SK-N-SH treated with all-trans-retinoic acid at 6 μM for 48 hours (cell line): ENCODE measurements at regions not wholly inside any gene's neighbourhood (a gene's known extent, or its start where the extent isn't known, plus 50 kb on each side); places are given as distances from the start of the nearest gene placed in this dataset.

Source experiments
- ATAC-seq: fragments of 200-7000 bp; cut with Tn5 transposase; 3 replicates; pipeline ENCODE4 v1.9.1; 2020; ENCODE audit warnings: mild to moderate bottlenecking, moderate library complexity
- ARNTL ChIP-seq: fragments of 450-650 bp; formaldehyde crosslinking; IDR thresholded peaks from 2 replicates; pipeline ENCODE4 v1.5.0; 2020; ENCODE audit warnings: low read depth, mild to moderate bottlenecking, moderate library complexity, borderline replicate concordance
- BACH2 ChIP-seq: fragments of 250-450 bp; sonication (Bioruptor Pico); IDR thresholded peaks from 2 replicates; pipeline ENCODE4 v1.9.0; 2021; ENCODE audit warnings: mild to moderate bottlenecking, borderline replicate concordance
- CREB5 ChIP-seq: fragments of 250-450 bp; sonication (Bioruptor Pico); IDR thresholded peaks from 2 replicates; pipeline ENCODE4 v1.5.1; 2020; ENCODE audit warnings: low read depth, mild to moderate bottlenecking, moderate library complexity
- CSDC2 ChIP-seq: fragments of 250-450 bp; sonication (Bioruptor Pico); IDR thresholded peaks from 2 replicates; pipeline ENCODE4 v1.5.0; 2020; ENCODE audit warnings: mild to moderate bottlenecking, moderate library complexity
- CSRNP3 ChIP-seq: fragments of 250-450 bp; sonication (Bioruptor Pico); IDR thresholded peaks from 2 replicates; pipeline ENCODE4 v1.5.1; 2021; ENCODE audit warnings: mild to moderate bottlenecking, moderate library complexity
- ESRRG ChIP-seq: fragments of 250-450 bp; sonication (Bioruptor Pico); IDR thresholded peaks from 2 replicates; pipeline ENCODE4 v1.6.1; 2021; ENCODE audit warnings: mild to moderate bottlenecking
- GLIS3 ChIP-seq: fragments of 250-450 bp; sonication (Bioruptor Pico); IDR thresholded peaks from 2 replicates; pipeline ENCODE4 v1.5.0; 2020; ENCODE audit warnings: mild to moderate bottlenecking, moderate library complexity
- ISL1 ChIP-seq: fragments of 250-450 bp; sonication (Bioruptor Pico); IDR thresholded peaks from 2 replicates; pipeline ENCODE4 v2.1.2; 2022; ENCODE audit warnings: mild to moderate bottlenecking, moderate library complexity
- OSR1 ChIP-seq: fragments of 250-450 bp; sonication (Bioruptor Pico); IDR thresholded peaks from 2 replicates; pipeline ENCODE4 v1.8.0; 2022; ENCODE audit warnings: moderate library complexity, mild to moderate bottlenecking, inconsistent platforms
- PATZ1 ChIP-seq: fragments of 250-450 bp; sonication (Bioruptor Pico); IDR thresholded peaks from 2 replicates; pipeline ENCODE4 v1.8.0; 2020; ENCODE audit warnings: mild to moderate bottlenecking, moderate library complexity, borderline replicate concordance
- POU6F1 ChIP-seq: fragments of 250-450 bp; sonication (Bioruptor Pico); IDR thresholded peaks from 2 replicates; pipeline ENCODE4 v1.8.0; 2021; ENCODE audit warnings: low read depth, mild to moderate bottlenecking, moderate library complexity, borderline replicate concordance
- PPARA ChIP-seq: fragments of 250-450 bp; sonication (Bioruptor Pico); IDR thresholded peaks from 2 replicates; pipeline ENCODE4 v1.5.0; 2020; ENCODE audit warnings: mild to moderate bottlenecking, borderline replicate concordance
- RARB ChIP-seq: fragments of 250-450 bp; sonication (Bioruptor Pico); IDR thresholded peaks from 2 replicates; pipeline ENCODE4 v1.8.0; 2021; ENCODE audit warnings: mild to moderate bottlenecking, moderate library complexity
- SNAI2 ChIP-seq: fragments of 250-450 bp; sonication (Bioruptor Pico); IDR thresholded peaks from 2 replicates; pipeline ENCODE4 v1.5.0; 2020; ENCODE audit warnings: mild to moderate bottlenecking, moderate library complexity
- TCF4 ChIP-seq: fragments of 250-450 bp; sonication (Bioruptor Pico); IDR thresholded peaks from 2 replicates; pipeline ENCODE4 v1.8.0; 2021; ENCODE audit warnings: mild to moderate bottlenecking, moderate library complexity, borderline replicate concordance
- TOX ChIP-seq: fragments of 250-450 bp; sonication (Bioruptor Pico); IDR thresholded peaks from 2 replicates; pipeline ENCODE4 v1.8.0; 2021; ENCODE audit warnings: mild to moderate bottlenecking, moderate library complexity, borderline replicate concordance
- TSHZ2 ChIP-seq: fragments of 250-450 bp; sonication (Bioruptor Pico); IDR thresholded peaks from 2 replicates; pipeline ENCODE4 v1.5.0; 2020; ENCODE audit warnings: mild to moderate bottlenecking, moderate library complexity
- ZC3H10 ChIP-seq: fragments of 250-450 bp; sonication (Bioruptor Pico); IDR thresholded peaks from 2 replicates; pipeline ENCODE4 v1.5.1; 2021; ENCODE audit warnings: mild to moderate bottlenecking, moderate library complexity
- ZFP3 ChIP-seq: fragments of 250-450 bp; sonication (Bioruptor Pico); IDR thresholded peaks from 2 replicates; pipeline ENCODE4 v1.5.0; 2020; ENCODE audit warnings: mild to moderate bottlenecking, moderate library complexity
- ZFP30 ChIP-seq: fragments of 450-650 bp; formaldehyde crosslinking; IDR thresholded peaks from 2 replicates; pipeline ENCODE4 v1.5.0; 2022; ENCODE audit warnings: mild to moderate bottlenecking, moderate library complexity
- ZNF565 ChIP-seq: fragments of 450-650 bp; formaldehyde crosslinking; conservative IDR thresholded peaks from 2 replicates; pipeline ENCODE4 v1.5.0; 2020; ENCODE audit warnings: low read depth, mild to moderate bottlenecking, moderate library complexity
- ZNF70 ChIP-seq: fragments of 450-650 bp; formaldehyde crosslinking; IDR thresholded peaks from 2 replicates; pipeline ENCODE4 v1.5.0; 2020; ENCODE audit warnings: mild to moderate bottlenecking, moderate library complexity
- ZNF8 ChIP-seq: fragments of 450-650 bp; formaldehyde crosslinking; IDR thresholded peaks from 2 replicates; pipeline ENCODE4 v1.5.0; 2020; ENCODE audit warnings: mild to moderate bottlenecking, moderate library complexity

- TF ChIP-seq PATZ1 (CRISPR knock-in tag): no peak
- TF ChIP-seq CSRNP3: no peak
- no peak for TF ChIP-seq TCF4 (CRISPR knock-in tag)
- no peak for TF ChIP-seq ESRRG (CRISPR knock-in tag)
- TF ChIP-seq SNAI2: no peak
- no peak for ATAC-seq
Observed at GRCh38 chr7:67900456-67900855, 903.8 kb downstream of the TYW1 start.

GRCh38 chr7:67901808-67902480 is 905.3 kb downstream of the TYW1 start:
- TF ChIP-seq PATZ1 (CRISPR knock-in tag): no peak
- no peak for TF ChIP-seq ZNF565 (CRISPR knock-in tag)
- no peak for TF ChIP-seq ZFP3
- no peak for TF ChIP-seq RARB (CRISPR knock-in tag)
- TF ChIP-seq SNAI2: no peak
- no peak for TF ChIP-seq OSR1
- no peak for TF ChIP-seq CSDC2 (CRISPR knock-in tag)
- no peak for TF ChIP-seq GLIS3
- TF ChIP-seq TOX (CRISPR knock-in tag): no peak
- no peak for TF ChIP-seq ZC3H10
- TF ChIP-seq ZNF70 (CRISPR knock-in tag): no peak
- no peak for TF ChIP-seq PPARA (CRISPR knock-in tag)
- no peak for TF ChIP-seq BACH2 (CRISPR knock-in tag)
- no peak for TF ChIP-seq ARNTL (CRISPR knock-in tag)
- TF ChIP-seq ZNF8 (CRISPR knock-in tag): no peak
- TF ChIP-seq ESRRG (CRISPR knock-in tag): no peak
- no peak for TF ChIP-seq TSHZ2
- no peak for TF ChIP-seq ZFP30 (CRISPR knock-in tag)
- no peak for TF ChIP-seq TCF4 (CRISPR knock-in tag)
- TF ChIP-seq CSRNP3: no peak
- ATAC-seq: no peak

- no peak for ATAC-seq
Observed at GRCh38 chr7:67907792-67908191, 911.2 kb downstream of the TYW1 start.

More at GRCh38 chr7:67907792-67908191, 911.2 kb downstream of the TYW1 start:
- TF ChIP-seq ARNTL (CRISPR knock-in tag) (no peak), ISL1 (no peak), CREB5 (CRISPR knock-in tag) (no peak), TCF4 (CRISPR knock-in tag) (no peak), ZC3H10 (no peak), BACH2 (CRISPR knock-in tag) (no peak), POU6F1 (CRISPR knock-in tag) (no peak), TOX (CRISPR knock-in tag) (no peak), RARB (CRISPR knock-in tag) (no peak), ZNF565 (CRISPR knock-in tag) (no peak)
